Upper lobe of right lung (tissue), 1 donor: ENCODE measurements at regions not wholly inside any gene's neighbourhood (a gene's known extent, or its start where the extent isn't known, plus 50 kb on each side); places are given as distances from the start of the nearest gene placed in this dataset.

Experiments
- ATAC-seq: fragments of 200-7000 bp; cut with Tn5 transposase; one replicate; pipeline ENCODE4 v1.9.1; 2020; ENCODE audit warnings: mild to moderate bottlenecking, moderate library complexity
- DNase-seq: peaks from one replicate; pipeline ENCODE4 v3.0.0-alpha.2; 2020
- H3K27ac ChIP-seq: fragments of 200-600 bp; one replicate; pipeline ENCODE4 v1.8.0; 2022
- H3K27me3 ChIP-seq: fragments of 200-600 bp; one replicate; pipeline ENCODE4 v1.8.0; 2022; ENCODE audit warnings: mild to moderate bottlenecking
- H3K36me3 ChIP-seq: fragments of 200-600 bp; one replicate; pipeline ENCODE4 v1.8.0; 2022
- H3K4me1 ChIP-seq: fragments of 200-600 bp; one replicate; pipeline ENCODE4 v1.8.0; 2022
- H3K4me3 ChIP-seq: fragments of 200-600 bp; one replicate; pipeline ENCODE4 v1.8.0; 2022; ENCODE audit warnings: mild to moderate bottlenecking
- H3K9me3 ChIP-seq: fragments of 200-600 bp; one replicate; pipeline ENCODE4 v1.8.0; 2022
- intact Hi-C: fragments of 100-400 bp; cut with DNase I; formaldehyde crosslinking; loops from one replicate; pipeline ENCODE4 v1.11.0; 2022
- TF ChIP-seq, protein P1 (sequence below): fragments of 200-600 bp; IDR thresholded peaks from one replicate; pipeline ENCODE4 v1.8.0; 2022; ENCODE audit warnings: antibody characterized with exemption
- donor health status: DM: no; HTN: yes; CAD: no; lungs with severe emphysema.

DNA sequence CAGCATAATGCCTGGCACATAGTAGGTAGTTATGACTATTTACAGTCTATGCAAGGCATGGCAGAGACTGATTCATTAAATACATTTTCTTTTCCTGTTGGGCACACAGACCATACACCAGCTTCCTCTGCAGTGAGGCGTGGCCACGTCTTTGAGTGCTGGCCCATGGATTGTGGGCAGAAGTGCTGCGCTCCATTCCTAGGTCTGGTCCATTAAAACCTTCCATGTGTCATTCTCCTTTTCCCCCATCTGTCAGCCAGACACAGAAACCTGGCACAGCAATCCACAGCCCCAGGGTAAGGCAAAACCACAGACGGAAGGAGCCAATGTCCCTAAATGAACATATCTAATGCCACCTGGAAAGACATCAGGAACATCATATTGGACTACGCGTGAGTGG, 141.9 kb downstream of the TTC32 start:
- TF ChIP-seq, protein P1, sequence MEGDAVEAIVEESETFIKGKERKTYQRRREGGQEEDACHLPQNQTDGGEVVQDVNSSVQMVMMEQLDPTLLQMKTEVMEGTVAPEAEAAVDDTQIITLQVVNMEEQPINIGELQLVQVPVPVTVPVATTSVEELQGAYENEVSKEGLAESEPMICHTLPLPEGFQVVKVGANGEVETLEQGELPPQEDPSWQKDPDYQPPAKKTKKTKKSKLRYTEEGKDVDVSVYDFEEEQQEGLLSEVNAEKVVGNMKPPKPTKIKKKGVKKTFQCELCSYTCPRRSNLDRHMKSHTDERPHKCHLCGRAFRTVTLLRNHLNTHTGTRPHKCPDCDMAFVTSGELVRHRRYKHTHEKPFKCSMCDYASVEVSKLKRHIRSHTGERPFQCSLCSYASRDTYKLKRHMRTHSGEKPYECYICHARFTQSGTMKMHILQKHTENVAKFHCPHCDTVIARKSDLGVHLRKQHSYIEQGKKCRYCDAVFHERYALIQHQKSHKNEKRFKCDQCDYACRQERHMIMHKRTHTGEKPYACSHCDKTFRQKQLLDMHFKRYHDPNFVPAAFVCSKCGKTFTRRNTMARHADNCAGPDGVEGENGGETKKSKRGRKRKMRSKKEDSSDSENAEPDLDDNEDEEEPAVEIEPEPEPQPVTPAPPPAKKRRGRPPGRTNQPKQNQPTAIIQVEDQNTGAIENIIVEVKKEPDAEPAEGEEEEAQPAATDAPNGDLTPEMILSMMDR, result no peak
- no peak for ATAC-seq

DNA sequence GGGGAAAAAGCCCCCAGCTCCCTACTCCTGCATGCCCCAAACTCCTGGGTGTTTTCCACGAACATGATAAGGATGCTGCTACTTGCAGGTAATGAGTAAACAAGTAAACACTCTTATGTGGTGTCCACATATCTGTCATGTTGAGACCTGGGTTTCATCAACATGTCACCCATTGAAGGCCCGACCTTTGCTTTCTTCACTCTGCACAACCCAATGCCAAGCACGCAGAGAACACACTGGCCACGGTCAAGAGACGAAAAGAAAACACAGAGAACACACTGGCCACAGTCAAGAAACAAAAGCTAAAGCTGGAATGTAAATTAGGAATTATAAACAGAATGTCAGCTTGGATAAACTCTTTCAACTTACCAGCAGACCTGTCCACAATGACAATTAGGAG, 143.1 kb downstream of the TTC32 start:
- intact Hi-C loops, result no loop called here
- DNase-seq (no peak), ATAC-seq (no peak)
- Histone ChIP-seq H3K27me3 (no peaks in the 10 kb centered on the region), H3K4me1 (no peaks in the 10 kb centered on the region), H3K4me3 (no peak overlapping the region), H3K27ac (no peak overlapping the region), H3K9me3 (no peaks in the 10 kb centered on the region), H3K36me3 (no peaks in the 10 kb centered on the region)
- TF ChIP-seq, protein P1, result no peak

More for the DNA sequence above, 141.9 kb downstream of the TTC32 start:
- no peaks in the 10 kb centered on the region for H3K27me3 ChIP-seq
- intact Hi-C loops, result no loop called here
- H3K36me3 ChIP-seq, result no peaks in the 10 kb centered on the region
- H3K4me3 ChIP-seq, result no peak overlapping the region
- DNase-seq, result no peak
- H3K9me3 ChIP-seq, result no peaks in the 10 kb centered on the region
- no peak overlapping the region for H3K27ac ChIP-seq
- no peaks in the 10 kb centered on the region for H3K4me1 ChIP-seq

DNA sequence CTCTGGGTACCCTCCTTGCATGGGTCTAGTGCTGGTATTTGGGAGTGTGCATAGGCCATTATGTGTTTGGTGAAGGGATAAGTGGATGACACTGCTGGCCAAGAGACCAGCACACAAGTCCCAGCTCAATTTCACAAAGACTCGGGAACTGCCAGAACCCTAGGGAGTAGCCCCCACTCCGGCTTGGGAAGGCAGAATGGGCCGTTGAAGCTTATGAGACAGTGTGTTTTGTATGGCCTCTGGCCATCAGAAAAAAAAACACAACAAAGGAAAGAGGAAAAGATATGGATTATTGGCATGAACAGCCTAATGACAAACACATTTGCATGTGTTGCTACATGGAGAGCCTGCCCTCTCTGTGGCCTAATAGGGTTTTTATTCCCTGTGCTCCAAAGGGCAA, 144.2 kb downstream of the TTC32 start:
- no peak overlapping the region for H3K27ac ChIP-seq
- intact Hi-C loops, result no loop called here
- H3K27me3 ChIP-seq, result no peaks in the 10 kb centered on the region
- DNase-seq, result no peak
- no peak for ATAC-seq
- H3K4me3 ChIP-seq, result no peak overlapping the region
- H3K4me1 ChIP-seq, result no peaks in the 10 kb centered on the region
- TF ChIP-seq, protein P1, result no peak
- H3K9me3 ChIP-seq, result no peaks in the 10 kb centered on the region
- no peaks in the 10 kb centered on the region for H3K36me3 ChIP-seq

DNA sequence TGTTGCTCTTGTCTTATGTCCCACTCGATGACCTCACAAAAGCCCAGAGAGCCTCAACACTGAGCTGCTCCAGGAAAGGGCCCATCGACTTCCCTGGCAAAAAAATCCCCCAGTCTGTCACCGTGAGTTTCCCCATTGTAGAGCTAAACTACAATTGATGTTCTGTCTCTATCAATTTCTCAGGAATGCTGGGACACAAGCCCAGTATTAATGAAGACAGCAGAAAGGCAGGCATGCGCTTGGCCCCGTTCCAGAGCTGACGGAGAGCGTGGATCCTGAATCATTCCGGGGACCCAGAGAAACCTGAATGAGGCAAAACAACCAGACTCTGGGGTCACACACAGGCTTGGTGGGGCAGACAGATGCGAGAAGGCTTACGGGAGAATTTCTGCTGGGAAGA, 146.9 kb downstream of the TTC32 start:
- no peak for ATAC-seq
- intact Hi-C loops, result no loop called here
- Histone ChIP-seq H3K9me3 (no peaks in the 10 kb centered on the region), H3K4me1 (no peaks in the 10 kb centered on the region), H3K36me3 (no peaks in the 10 kb centered on the region), H3K27me3 (no peaks in the 10 kb centered on the region), H3K27ac (no peak overlapping the region), H3K4me3 (no peak overlapping the region)
- TF ChIP-seq, protein P1, result no peak
- DNase-seq, result no peak

DNA sequence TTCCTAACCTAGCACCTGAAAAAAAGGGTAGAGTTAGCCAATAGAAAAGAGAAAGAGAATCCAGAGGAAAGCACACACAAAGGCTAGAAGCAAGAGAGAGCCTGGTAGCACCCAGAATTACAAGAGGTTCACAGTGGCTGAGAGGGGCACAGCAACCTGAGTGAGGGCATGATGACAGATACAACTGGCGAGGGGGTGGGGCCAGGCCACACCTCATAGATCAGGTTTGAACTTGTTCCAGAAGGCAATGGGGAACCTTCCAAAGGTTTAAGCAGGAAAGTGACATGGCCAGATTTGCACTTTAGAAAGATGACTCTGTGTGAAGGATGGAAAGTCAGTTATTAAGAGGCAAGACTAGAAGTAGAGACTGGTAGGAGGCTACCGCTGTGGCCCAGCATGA, 148.0 kb downstream of the TTC32 start:
- no peaks in the 10 kb centered on the region for H3K9me3 ChIP-seq
- ATAC-seq, result no peak
- DNase-seq, result no peak
- H3K27me3 ChIP-seq, result no peaks in the 10 kb centered on the region
- TF ChIP-seq, protein P1, result no peak
- no peak overlapping the region for H3K27ac ChIP-seq
- no peaks in the 10 kb centered on the region for H3K36me3 ChIP-seq
- intact Hi-C loops, result no loop called here
- no peak overlapping the region for H3K4me3 ChIP-seq
- H3K4me1 ChIP-seq, result no peaks in the 10 kb centered on the region

DNA sequence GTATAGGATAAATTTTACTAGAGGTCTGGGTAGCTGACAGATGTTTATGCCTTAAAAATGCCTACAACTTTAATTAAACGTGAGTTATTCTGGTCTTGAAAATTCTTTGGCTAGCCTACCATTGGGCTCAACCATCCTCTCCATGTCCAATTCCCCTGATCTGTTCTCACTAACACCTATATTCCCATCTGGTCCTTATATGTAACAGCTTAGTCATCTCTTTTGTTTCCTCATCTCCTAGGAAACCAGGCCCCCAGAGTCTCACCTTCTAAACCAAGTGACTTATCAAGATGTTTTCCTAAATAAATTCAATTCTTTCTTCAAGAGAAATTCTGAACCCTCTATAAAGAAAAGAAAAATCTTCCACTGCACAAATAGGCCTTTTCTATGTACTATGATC, 148.5 kb downstream of the TTC32 start:
- no peaks in the 10 kb centered on the region for H3K27me3 ChIP-seq
- ATAC-seq (no peak), DNase-seq (no peak)
- intact Hi-C loops, result no loop called here
- TF ChIP-seq, protein P1, result no peak
- no peak overlapping the region for H3K27ac ChIP-seq
- no peaks in the 10 kb centered on the region for H3K9me3 ChIP-seq
- H3K4me1 ChIP-seq, result no peaks in the 10 kb centered on the region
- no peak overlapping the region for H3K4me3 ChIP-seq
- no peaks in the 10 kb centered on the region for H3K36me3 ChIP-seq
